ENCODE measurements at regions not wholly inside any gene's neighbourhood (a gene's known extent, or its start where the extent isn't known, plus 50 kb on each side); places are given as distances from the start of the nearest gene placed in this dataset.

- no peak for DNase-seq
Observed at GRCh38 chr20:57838670-57839151, 128.9 kb upstream of the PMEPA1 start.

- DNase-seq, result no peak
Observed at GRCh38 chr20:57837208-57838035, 127.6 kb upstream of the PMEPA1 start.

GRCh38 chr20:57835588-57836455, 126.0 kb upstream of the PMEPA1 start:
- DNase-seq, result no peak

GRCh38 chr20:57835074-57835452, 125.2 kb upstream of the PMEPA1 start:
- DNase-seq, result no peak

GRCh38 chr20:57834306-57835073, 124.7 kb upstream of the PMEPA1 start:
- DNase-seq, result no peak

- no peak for DNase-seq
Observed at GRCh38 chr20:57831993-57832585, 122.3 kb upstream of the PMEPA1 start.

GRCh38 chr20:57831326-57831992, 121.6 kb upstream of the PMEPA1 start:
- no peak for DNase-seq

GRCh38 chr20:57830515-57830895, 120.7 kb upstream of the PMEPA1 start:
- DNase-seq, result no peak

- DNase-seq, result no peak
Observed at GRCh38 chr20:57829805-57830514, 120.1 kb upstream of the PMEPA1 start.

GRCh38 chr20:57829336-57829735, 119.5 kb upstream of the PMEPA1 start:
- DNase-seq, result no peak

- no peak for DNase-seq
Observed at GRCh38 chr20:57828696-57829095, 118.9 kb upstream of the PMEPA1 start.

- no peak for DNase-seq
Observed at GRCh38 chr20:57826666-57827287, 117.0 kb upstream of the PMEPA1 start.

- no peak for DNase-seq
Observed at GRCh38 chr20:57824909-57825308, 115.1 kb upstream of the PMEPA1 start.

GRCh38 chr20:57821935-57822334, 112.1 kb upstream of the PMEPA1 start:
- DNase-seq, result no peak

GRCh38 chr20:57819691-57820380, 110.0 kb upstream of the PMEPA1 start:
- DNase-seq, result no peak

GRCh38 chr20:57819291-57819690, 109.5 kb upstream of the PMEPA1 start:
- DNase-seq, result no peak

- no peak for DNase-seq
Observed at GRCh38 chr20:57818418-57819181, 108.8 kb upstream of the PMEPA1 start.

- DNase-seq, result no peak
Observed at GRCh38 chr20:57815405-57815804, 105.6 kb upstream of the PMEPA1 start.

GRCh38 chr20:57814529-57814928, 104.7 kb upstream of the PMEPA1 start:
- DNase-seq, result no peak
